ENCODE measurements at regions not wholly inside any gene's neighbourhood (a gene's known extent, or its start where the extent isn't known, plus 50 kb on each side); places are given as distances from the start of the nearest gene placed in this dataset.
"Not testable (repeated sequence)": the region's sequence is repeated elsewhere in the genome, so short reads cannot be mapped to it uniquely, and the experiment has no call there.

DNA sequence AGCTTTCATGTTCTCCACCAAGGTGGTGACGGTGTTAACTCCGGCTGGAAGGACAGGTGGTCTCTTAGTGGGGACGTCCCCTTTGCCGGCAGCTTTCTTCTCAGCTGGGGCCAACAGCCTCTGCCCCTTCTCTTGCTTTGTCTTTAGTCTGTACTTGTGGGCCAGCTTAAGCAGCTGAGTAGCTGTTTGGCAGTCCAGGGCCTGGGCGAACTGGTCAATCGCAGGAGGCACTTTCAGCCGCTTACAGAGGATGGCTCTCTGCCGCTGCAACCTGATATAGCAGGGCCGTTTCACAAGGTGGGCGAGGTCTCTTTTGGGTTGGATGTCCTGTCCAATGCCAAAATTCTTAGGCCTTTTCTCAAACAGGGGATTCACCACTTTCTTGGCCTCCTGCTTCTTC, 210.3 kb downstream of the TRIML1 start:
- H3K4me1 Mint-ChIP-seq, POLR2A ChIA-PET, DNase-seq, ATAC-seq, H3K27me3 Mint-ChIP-seq, H3K27ac Mint-ChIP-seq, H3K4me3 Mint-ChIP-seq, H3K36me3 Mint-ChIP-seq: not testable (repeated sequence)
- H3K9me3 Mint-ChIP-seq: peaks cover 2 to 41% (median 15%) of the 10 kb centered on the region in 9 donors

- H3K9me3 Mint-ChIP-seq: peaks cover 2 to 31% (median 9%) of the 10 kb centered on the region in 9 donors
- ATAC-seq (no peak), DNase-seq (no peak)
- H3K36me3 Mint-ChIP-seq: no peaks in the 10 kb centered on the region
- H3K27me3 Mint-ChIP-seq: no peaks in the 10 kb centered on the region
- POLR2A ChIA-PET: no interaction called here
- no peaks in the 10 kb centered on the region for H3K4me1 Mint-ChIP-seq
- H3K4me3 Mint-ChIP-seq: no peak overlapping the region
- H3K27ac Mint-ChIP-seq: no peak overlapping the region
Measured at GRCh38 chr4:188363196-188363595, 224.0 kb downstream of the TRIML1 start.

DNA sequence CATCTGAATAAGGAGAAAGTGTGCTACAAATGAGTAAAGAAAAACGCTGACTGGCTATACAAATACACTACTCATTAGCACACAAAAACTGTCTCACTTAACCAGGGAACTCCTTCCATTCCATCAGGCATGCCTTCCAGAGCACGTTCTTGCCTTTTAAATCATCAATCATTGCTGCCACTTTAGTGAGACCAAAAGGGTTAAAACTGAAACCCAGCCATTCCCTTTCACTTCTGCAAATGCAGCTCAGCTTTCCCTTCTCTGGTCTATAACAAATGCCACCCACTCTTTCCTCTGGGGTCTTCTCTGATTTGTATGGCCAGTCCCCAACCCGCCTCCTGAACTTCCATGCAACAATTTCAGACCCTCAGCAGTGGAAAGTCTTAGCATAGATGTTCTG, 231.5 kb downstream of the TRIML1 start:
- no peak overlapping the region for H3K4me3 Mint-ChIP-seq
- no peaks in the 10 kb centered on the region for H3K4me1 Mint-ChIP-seq
- no peaks in the 10 kb centered on the region for H3K27me3 Mint-ChIP-seq
- H3K9me3 Mint-ChIP-seq: peaks cover 0 to 30% (median 13%) of the 10 kb centered on the region in 9 donors
- DNase-seq (no peak), ATAC-seq (no peak)
- POLR2A ChIA-PET: no interaction called here
- H3K36me3 Mint-ChIP-seq: no peaks in the 10 kb centered on the region
- H3K27ac Mint-ChIP-seq: no peak overlapping the region

- POLR2A ChIA-PET: no interaction called here
- DNase-seq (no peak), ATAC-seq (no peak)
- Mint-ChIP-seq H3K9me3 (peaks cover 0 to 41% (median 18%) of the 10 kb centered on the region in 9 donors), H3K27me3 (no peaks in the 10 kb centered on the region), H3K27ac (no peak overlapping the region), H3K4me1 (no peaks in the 10 kb centered on the region), H3K36me3 (no peaks in the 10 kb centered on the region), H3K4me3 (no peak overlapping the region)
Measured at GRCh38 chr4:188372058-188372457, 232.8 kb downstream of the TRIML1 start.

- Mint-ChIP-seq H3K27ac (no peak overlapping the region), H3K4me1 (no peaks in the 10 kb centered on the region), H3K36me3 (peaks cover 0 to under 1% (median 0%) of the 10 kb centered on the region in 3 donors), H3K27me3 (no peaks in the 10 kb centered on the region), H3K9me3 (peaks cover 0 to 41% (median 17%) of the 10 kb centered on the region in 9 donors), H3K4me3 (no peak overlapping the region)
- DNase-seq: no peak
- POLR2A ChIA-PET: no interaction called here
- ATAC-seq: no peak
Measured at GRCh38 chr4:188372829-188373228, 233.6 kb downstream of the TRIML1 start.

- DNase-seq: no peak
- peaks cover 0 to 3% (median 0%) of the 10 kb centered on the region in 3 donors for H3K36me3 Mint-ChIP-seq
- no peaks in the 10 kb centered on the region for H3K27me3 Mint-ChIP-seq
- no peak overlapping the region for H3K4me3 Mint-ChIP-seq
- H3K27ac Mint-ChIP-seq: no peak overlapping the region
- H3K4me1 Mint-ChIP-seq: no peaks in the 10 kb centered on the region
- H3K9me3 Mint-ChIP-seq: peaks cover 0 to 43% (median 16%) of the 10 kb centered on the region in 9 donors
- ATAC-seq: no peak
- POLR2A ChIA-PET: no interaction called here
Measured at GRCh38 chr4:188374871-188375270, 235.6 kb downstream of the TRIML1 start.

DNA sequence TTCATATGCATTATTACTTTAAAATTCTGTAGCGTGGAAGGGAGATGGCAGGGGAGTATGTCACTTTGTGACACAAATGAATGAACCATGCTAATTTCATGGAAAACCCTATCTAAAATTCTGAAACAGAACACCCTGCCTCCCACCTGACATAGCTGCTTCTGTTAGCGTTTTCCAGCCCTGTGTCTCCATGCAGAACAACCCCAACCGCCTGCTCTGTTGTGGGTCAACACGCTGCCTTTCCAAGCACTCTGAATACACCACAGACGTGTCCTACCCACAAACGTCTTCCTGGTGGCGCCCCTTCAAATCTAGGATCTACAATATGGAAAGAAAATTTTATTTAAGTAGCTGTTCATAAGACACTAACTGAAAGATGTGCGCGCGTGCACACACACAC, 238.6 kb downstream of the TRIML1 start:
- H3K4me1 Mint-ChIP-seq: no peaks in the 10 kb centered on the region
- H3K27me3 Mint-ChIP-seq: no peaks in the 10 kb centered on the region
- peaks cover 0 to 3% (median 0%) of the 10 kb centered on the region in 3 donors for H3K36me3 Mint-ChIP-seq
- DNase-seq (no peak), ATAC-seq (no peak)
- peaks cover 2 to 55% (median 22%) of the 10 kb centered on the region in 9 donors for H3K9me3 Mint-ChIP-seq
- no peak overlapping the region for H3K4me3 Mint-ChIP-seq
- H3K27ac Mint-ChIP-seq: no peak overlapping the region
- POLR2A ChIA-PET: no interaction called here

DNA sequence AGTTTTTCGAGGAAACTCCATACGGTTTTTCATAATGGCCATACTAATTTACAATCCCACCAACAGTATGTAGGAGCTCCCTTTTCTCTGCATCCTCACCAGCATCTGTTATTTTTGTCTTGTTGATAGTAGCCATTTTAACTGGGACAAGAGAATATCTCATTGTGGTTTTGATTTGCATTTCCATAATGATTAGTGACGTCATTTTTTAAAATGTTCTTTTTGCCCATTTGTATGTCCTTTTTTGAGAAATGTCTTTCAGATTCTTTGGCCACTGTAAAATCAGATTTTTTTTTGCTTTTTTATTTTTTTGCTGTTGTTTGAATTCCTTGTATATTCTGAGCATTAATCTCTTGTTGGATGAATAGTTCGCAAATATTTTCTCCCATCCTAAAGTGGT, 243.9 kb downstream of the TRIML1 start:
- no peak for ATAC-seq
- H3K4me3 Mint-ChIP-seq: no peak overlapping the region
- H3K36me3 Mint-ChIP-seq: no peaks in the 10 kb centered on the region

DNA sequence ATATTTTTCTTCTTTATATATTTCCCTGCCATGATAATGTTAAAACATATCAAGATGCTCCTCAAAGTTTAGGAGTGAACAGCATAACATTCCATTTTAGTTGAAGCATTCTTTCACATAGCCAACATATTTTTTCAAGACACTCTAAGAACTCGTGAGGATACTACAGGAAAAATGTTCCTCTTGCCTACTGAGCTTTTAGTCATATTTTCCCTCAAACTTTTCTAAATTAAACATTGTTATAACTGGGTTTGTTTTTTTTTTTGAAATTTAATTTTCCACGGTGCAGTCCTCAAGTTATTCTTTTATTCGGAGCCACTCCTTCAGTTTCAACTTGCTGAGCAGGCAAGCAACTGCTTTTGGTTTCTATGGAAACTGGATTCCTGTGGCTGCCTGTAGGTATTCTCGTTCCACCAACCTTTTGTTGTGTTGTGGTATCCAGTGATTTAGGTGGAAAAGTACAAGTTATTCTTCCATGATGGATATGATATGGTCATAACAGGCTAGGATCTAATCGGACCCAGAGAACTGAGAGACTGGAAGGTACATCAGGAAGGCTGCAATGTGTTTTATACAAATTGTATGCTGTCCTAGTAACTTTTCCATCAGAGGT, 248.0 kb downstream of the TRIML1 start:
- no peak overlapping the region for H3K27ac Mint-ChIP-seq
- DNase-seq (no peak), ATAC-seq (no peak)
- no peak overlapping the region for H3K4me3 Mint-ChIP-seq
- H3K36me3 Mint-ChIP-seq: peaks cover 0 to 8% (median 0%) of the 10 kb centered on the region in 3 donors
- H3K4me1 Mint-ChIP-seq: no peaks in the 10 kb centered on the region
- H3K27me3 Mint-ChIP-seq: no peaks in the 10 kb centered on the region
- POLR2A ChIA-PET: no interaction called here
- peaks cover 5 to 62% (median 27%) of the 10 kb centered on the region in 9 donors for H3K9me3 Mint-ChIP-seq

More for the DNA sequence above, 243.9 kb downstream of the TRIML1 start:
- DNase-seq: no peak
- POLR2A ChIA-PET: no interaction called here
- Mint-ChIP-seq H3K27me3 (no peaks in the 10 kb centered on the region), H3K9me3 (peaks cover 9 to 45% (median 17%) of the 10 kb centered on the region in 9 donors), H3K4me1 (no peaks in the 10 kb centered on the region), H3K27ac (no peak overlapping the region)

DNA sequence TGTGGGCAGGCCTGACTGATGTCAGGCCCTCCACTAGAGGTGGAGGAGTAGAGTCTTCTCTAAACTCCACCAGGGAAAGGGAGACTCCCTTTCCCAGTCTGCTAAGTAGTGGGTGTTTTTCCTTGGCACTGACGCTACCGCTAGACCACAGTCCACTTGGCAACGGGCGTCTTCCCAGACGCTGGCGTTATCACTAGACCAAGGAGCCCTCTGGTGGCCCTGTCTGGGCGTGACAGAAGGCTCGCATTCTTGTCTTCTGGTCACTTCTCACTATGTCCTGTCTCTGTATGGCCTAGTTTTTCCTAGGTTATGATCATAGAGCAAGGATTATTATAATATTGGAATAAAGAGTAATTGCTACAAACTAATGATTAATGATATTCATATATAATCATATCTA, 252.1 kb downstream of the TRIML1 start:
- H3K4me1 Mint-ChIP-seq, H3K27me3 Mint-ChIP-seq, POLR2A ChIA-PET, DNase-seq, H3K36me3 Mint-ChIP-seq, ATAC-seq, H3K4me3 Mint-ChIP-seq, H3K27ac Mint-ChIP-seq: not testable (repeated sequence)
- peaks cover 4 to 43% (median 16%) of the 10 kb centered on the region in 9 donors for H3K9me3 Mint-ChIP-seq

- no peak for DNase-seq
- Mint-ChIP-seq H3K4me1 (no peaks in the 10 kb centered on the region), H3K36me3 (no peaks in the 10 kb centered on the region), H3K27ac (no peak overlapping the region), H3K27me3 (no peaks in the 10 kb centered on the region), H3K4me3 (no peak overlapping the region), H3K9me3 (peaks cover under 1 to 21% (median 8%) of the 10 kb centered on the region in 9 donors)
- POLR2A ChIA-PET: no interaction called here
- ATAC-seq: no peak
Measured at GRCh38 chr4:188396037-188396436, 256.8 kb downstream of the TRIML1 start.

DNA sequence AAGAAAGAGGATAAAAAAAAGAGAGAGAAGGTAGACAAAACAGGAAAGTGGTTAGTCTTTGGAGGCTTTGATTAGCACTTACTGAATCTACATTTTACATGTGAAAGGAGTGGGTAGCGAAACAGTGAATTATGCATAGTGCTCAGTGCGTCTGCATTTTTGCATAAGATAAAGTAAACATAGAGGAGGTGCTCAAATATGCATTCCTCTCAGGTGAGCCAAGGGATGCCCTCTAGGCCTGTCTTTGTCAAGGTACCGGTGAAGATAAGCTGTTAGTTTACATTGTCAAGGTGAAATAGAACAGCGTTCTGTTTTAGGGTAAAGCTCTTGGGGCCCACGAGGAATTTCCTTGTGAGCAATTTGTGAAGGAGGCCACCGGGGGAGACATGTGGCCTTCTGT, 260.6 kb downstream of the TRIML1 start:
- Mint-ChIP-seq H3K36me3 (peaks cover 0 to 5% (median 0%) of the 10 kb centered on the region in 3 donors), H3K4me3 (no peak overlapping the region), H3K27me3 (no peaks in the 10 kb centered on the region), H3K9me3 (peaks cover 0 to 26% (median 8%) of the 10 kb centered on the region in 9 donors), H3K27ac (no peak overlapping the region), H3K4me1 (no peaks in the 10 kb centered on the region)
- POLR2A ChIA-PET: no interaction called here
- DNase-seq (no peak), ATAC-seq (no peak)

- no peaks in the 10 kb centered on the region for H3K4me1 Mint-ChIP-seq
- H3K4me3 Mint-ChIP-seq: no peak overlapping the region
- POLR2A ChIA-PET: no interaction called here
- H3K27me3 Mint-ChIP-seq: no peaks in the 10 kb centered on the region
- H3K9me3 Mint-ChIP-seq: peaks cover 0 to 27% (median 8%) of the 10 kb centered on the region in 9 donors
- ATAC-seq: no peak
- H3K36me3 Mint-ChIP-seq: peaks cover 0 to 5% (median 0%) of the 10 kb centered on the region in 3 donors
- H3K27ac Mint-ChIP-seq: no peak overlapping the region
- no peak for DNase-seq
Measured at GRCh38 chr4:188400451-188400850, 261.2 kb downstream of the TRIML1 start.

DNA sequence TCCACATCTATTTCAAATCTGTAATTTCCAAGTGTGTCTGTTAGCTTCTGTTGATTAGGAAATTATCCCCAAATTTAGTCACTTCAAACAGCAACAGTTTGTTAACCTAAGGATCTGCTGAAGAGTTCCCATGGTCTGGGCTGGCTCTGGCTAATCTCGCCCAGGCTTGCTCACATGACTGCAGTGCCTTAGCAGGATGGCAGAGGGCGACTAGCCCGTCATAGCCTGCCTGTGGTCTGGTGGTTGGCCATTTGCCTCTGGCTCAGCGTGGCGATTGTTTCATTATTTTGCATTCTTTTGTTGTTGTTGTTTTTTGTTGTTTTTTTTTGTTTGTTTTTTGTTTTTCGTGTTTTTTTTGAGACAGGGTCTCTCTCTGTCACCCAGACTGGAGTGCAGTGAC, 264.0 kb downstream of the TRIML1 start:
- Mint-ChIP-seq H3K27ac (no peak overlapping the region), H3K36me3 (peaks cover 0 to 5% (median 0%) of the 10 kb centered on the region in 3 donors), H3K9me3 (peaks cover 0 to 27% (median 8%) of the 10 kb centered on the region in 9 donors), H3K27me3 (no peaks in the 10 kb centered on the region), H3K4me1 (no peaks in the 10 kb centered on the region), H3K4me3 (no peak overlapping the region)
- ATAC-seq: no peak
- POLR2A ChIA-PET: no interaction called here
- DNase-seq: no peak
